SK-N-SH (cell line): ENCODE measurements at regions not wholly inside any gene's neighbourhood (a gene's known extent, or its start where the extent isn't known, plus 50 kb on each side); places are given as distances from the start of the nearest gene placed in this dataset.

Experiments used
- CTCF ChIA-PET: fragments of 300-600, 350-600 bp; formaldehyde crosslinking; extraction: SDS; loops from one replicate; lab custom pipeline; 2021; lab: Yijun Ruan, JAX
- POLR2A ChIA-PET: fragments of 350-600 bp; sonication (Branson Sonifier 250); formaldehyde crosslinking; extraction: SDS; loops from one replicate; lab custom pipeline; 2020; ENCODE audit warnings: antibody characterized with exemption, inconsistent platforms; lab: Yijun Ruan, JAX
- DNase-seq: peaks from one replicate; pipeline ENCODE4 v3.0.0; 2012
- H2AFZ ChIP-seq: fragments of 200-600 bp; sonication (generic); 2 replicates; pipeline ENCODE4 v1.8.1; 2016; ENCODE audit warnings: antibody characterized with exemption, mild to moderate bottlenecking, low read depth
- H3F3A ChIP-seq: fragments of 200-600 bp; sonication (generic); replicated peaks from 2 replicates; pipeline ENCODE3; 2016; ENCODE audit warnings: antibody characterized with exemption, mild to moderate bottlenecking; ENCODE audit not compliant: insufficient read depth
- H3K27ac ChIP-seq, 2 experiments: fragments of 200-500 bp in 1 of 2; fragments of 200-600 bp in 1 of 2; sonication (Bioruptor generic) in 1 of 2; sonication (generic), shearing (Covaris generic) in 1 of 2; 2 replicates each; pipeline versions ENCODE4 v1.5.1 to v1.6.1; 2014 to 2016; ENCODE audit warnings: low read depth in 2 of 2, inconsistent platforms in 1 of 2, low read length in 1 of 2, mild to moderate bottlenecking in 1 of 2, mixed read lengths in 1 of 2
- H3K27me3 ChIP-seq: fragments of 200-600 bp; sonication (generic), shearing (Covaris generic); 2 replicates; pipeline ENCODE4 v1.6.1; 2016; ENCODE audit warnings: mixed run types; ENCODE audit not compliant: insufficient read depth
- H3K36me3 ChIP-seq, 2 experiments: fragments of 200-500 bp in 1 of 2; fragments of 200-600 bp in 1 of 2; sonication (Bioruptor generic) in 1 of 2; sonication (generic) in 1 of 2; replicated peaks in 1 of 2; 2 replicates each; pipeline versions ENCODE3 to v1.5.1; 2014 to 2016; ENCODE audit warnings: low read length in 1 of 2, mild to moderate bottlenecking in 1 of 2; ENCODE audit not compliant: insufficient read depth in 2 of 2, control insufficient read depth in 1 of 2
- H3K4me1 ChIP-seq, 2 experiments: fragments of 200-500 bp in 1 of 2; fragments of 200-600 bp in 1 of 2; sonication (Bioruptor generic) in 1 of 2; sonication (generic), shearing (Covaris generic) in 1 of 2; 2 replicates each; pipeline versions ENCODE4 v1.5.1 to v1.6.1; 2014 to 2016; ENCODE audit warnings: low read depth in 1 of 2, low read length in 1 of 2, mixed run types in 1 of 2; ENCODE audit not compliant: insufficient read depth in 2 of 2, control insufficient read depth in 1 of 2
- H3K4me2 ChIP-seq: fragments of 200-600 bp; sonication (generic), shearing (Covaris generic); 2 replicates; pipeline ENCODE4 v1.6.1; 2017; ENCODE audit warnings: mixed run types
- H3K4me3 ChIP-seq, 2 experiments: fragments of 200-500 bp in 1 of 2; fragments of 200-600 bp in 1 of 2; sonication (Bioruptor generic) in 1 of 2; sonication (generic), shearing (Covaris generic) in 1 of 2; 2 replicates each; pipeline versions ENCODE4 v1.5.1 to v1.8.1; 2014 to 2016; ENCODE audit warnings: low read depth in 2 of 2, inconsistent platforms in 1 of 2, low read length in 1 of 2, mild to moderate bottlenecking in 1 of 2, mixed read lengths in 1 of 2, moderate library complexity in 1 of 2
- H3K79me2 ChIP-seq: fragments of 200-600 bp; sonication (generic); 2 replicates; pipeline ENCODE4 v1.8.1; 2017; ENCODE audit warnings: mild to moderate bottlenecking; ENCODE audit not compliant: insufficient read depth
- H3K9ac ChIP-seq: fragments of 200-600 bp; sonication (generic); 2 replicates; pipeline ENCODE4 v1.6.1; 2017; ENCODE audit warnings: mixed run types
- H3K9me2 ChIP-seq: fragments of 200-600 bp; sonication (generic); 2 replicates; pipeline ENCODE4 v1.6.1; 2017; ENCODE audit warnings: mixed run types
- H3K9me3 ChIP-seq: fragments of 200-600 bp; sonication (generic); 2 replicates; pipeline ENCODE4 v1.6.1; 2017; ENCODE audit warnings: mixed run types, mild to moderate bottlenecking, moderate library complexity
- H4K20me1 ChIP-seq: fragments of 200-600 bp; sonication (generic); 2 replicates; pipeline ENCODE4 v1.6.1; 2017; ENCODE audit warnings: mild to moderate bottlenecking, mixed run types; ENCODE audit not compliant: insufficient read depth
- CHD2 ChIP-seq: fragments of 150-350 bp; IDR thresholded peaks from 2 replicates; pipeline ENCODE4 v1.6.1; 2018; ENCODE audit warnings: low read length; ENCODE audit not compliant: partially characterized antibody
- CTCF ChIP-seq: fragments of 200-600 bp; sonication (generic); IDR thresholded peaks from 2 replicates; pipeline ENCODE4 v1.6.1; 2017; ENCODE audit warnings: antibody characterized with exemption, mild to moderate bottlenecking, moderate library complexity
- ELF1 ChIP-seq: IDR thresholded peaks from 2 replicates; pipeline ENCODE4 v1.4.0; 2012
- EZH2phosphoT487 ChIP-seq: fragments of 200-600 bp; sonication (generic); IDR thresholded peaks from 2 replicates; pipeline ENCODE4 v1.6.1; 2017; ENCODE audit warnings: low read depth, mixed run types, mild to moderate bottlenecking, antibody characterized with exemption, moderate library complexity, borderline replicate concordance
- FOXJ3 ChIP-seq: sonication (generic); formaldehyde crosslinking; IDR thresholded peaks from 2 replicates; pipeline ENCODE4 v1.5.1; 2020; ENCODE audit warnings: mild to moderate bottlenecking, missing genetic modification reagents
- FOXM1 ChIP-seq: IDR thresholded peaks from 2 replicates; pipeline ENCODE4 v1.4.0; 2012; ENCODE audit warnings: low read depth, mild to moderate bottlenecking
- IRF3 ChIP-seq: fragments of 150-350 bp; IDR thresholded peaks from 2 replicates; pipeline ENCODE4 v1.6.1; 2016; ENCODE audit warnings: mild to moderate bottlenecking, low read depth, low read length
- MEF2A ChIP-seq: IDR thresholded peaks from 2 replicates; pipeline ENCODE4 v1.4.0; 2012; ENCODE audit warnings: low read depth, borderline replicate concordance
- MXI1 ChIP-seq: IDR thresholded peaks from 2 replicates; pipeline ENCODE4 v1.6.1; 2012; ENCODE audit warnings: mild to moderate bottlenecking, low read depth, low read length, improper control_type of control experiment
- NRF1 ChIP-seq: IDR thresholded peaks from 2 replicates; pipeline ENCODE4 v1.6.1; 2012; ENCODE audit warnings: low read depth, mild to moderate bottlenecking, low read length
- PBX3 ChIP-seq: IDR thresholded peaks from 2 replicates; pipeline ENCODE4; 2012
- POLR2AphosphoS5 ChIP-seq: IDR thresholded peaks from 2 replicates; pipeline ENCODE4 v1.6.1; 2012; ENCODE audit warnings: low read depth, low read length
- RXRA ChIP-seq: IDR thresholded peaks from 2 replicates; pipeline ENCODE4 v1.4.0; 2012; ENCODE audit warnings: low read depth, mild to moderate bottlenecking, borderline replicate concordance
- SMC3 ChIP-seq: IDR thresholded peaks from 2 replicates; pipeline ENCODE4 v1.6.1; 2012; ENCODE audit warnings: low read depth, low read length, improper control_type of control experiment
- TAF1 ChIP-seq: IDR thresholded peaks from 2 replicates; pipeline ENCODE4 v1.6.1; 2012; ENCODE audit warnings: low read depth, mild to moderate bottlenecking, low read length, moderate library complexity, borderline replicate concordance
- TCF12 ChIP-seq: IDR thresholded peaks from 2 replicates; pipeline ENCODE4 v1.4.0; 2012
- USF2 ChIP-seq: fragments of 150-350 bp; IDR thresholded peaks from 2 replicates; pipeline ENCODE4 v1.6.1; 2017; ENCODE audit warnings: antibody characterized with exemption, low read length, low read depth, borderline replicate concordance
- YY1 ChIP-seq: IDR thresholded peaks from 2 replicates; pipeline ENCODE4 v1.4.0; 2012; ENCODE audit warnings: low read depth, mild to moderate bottlenecking
- ZBTB33 ChIP-seq: IDR thresholded peaks from 2 replicates; pipeline ENCODE4 v1.4.0; 2012; ENCODE audit warnings: low read depth, borderline replicate concordance
- WGBS: methylation state at CpG from one replicate; pipeline ENCODE4 v1.1.6; 2017; ENCODE audit warnings: low lambda C conversion rate; 5-methylcytosine and 5-hydroxymethylcytosine counted together

- H3K27ac ChIP-seq = no peak overlapping the region
- no peaks in the 10 kb centered on the region; a peak in 1 of 4 replicates for H3K4me1 ChIP-seq
- no peak overlapping the region for H2AFZ ChIP-seq
- H3K9ac ChIP-seq = no peak overlapping the region
- no peak for DNase-seq
- POLR2A ChIA-PET = no interaction called here
- H3K4me3 ChIP-seq = no peak overlapping the region
- TF ChIP-seq PBX3 (no peak), SMC3 (no peak), RXRA (no peak), MEF2A (no peak), TCF12 (no peak), CHD2 (no peak), EZH2phosphoT487 (no peak), USF2 (no peak), MXI1 (no peak), IRF3 (no peak), ELF1 (no peak), FOXJ3 (CRISPR knock-in tag) (no peak), TAF1 (no peak), POLR2AphosphoS5 (no peak), YY1 (no peak), FOXM1 (no peak), CTCF (no peak), ZBTB33 (no peak), NRF1 (no peak)
- no peaks in the 10 kb centered on the region for H4K20me1 ChIP-seq
- H3K4me2 ChIP-seq = no peak overlapping the region
- no peaks in the 10 kb centered on the region for H3K9me2 ChIP-seq
- CTCF ChIA-PET = no interaction called here
- H3K9me3 ChIP-seq = no peaks in the 10 kb centered on the region
- no peaks in the 10 kb centered on the region for H3K36me3 ChIP-seq
- no peaks in the 10 kb centered on the region for H3F3A ChIP-seq
- H3K79me2 ChIP-seq = no peaks in the 10 kb centered on the region
- H3K27me3 ChIP-seq = no peaks in the 10 kb centered on the region
- 61% methylated on average over 2 of the region's 2 CpGs for WGBS
Observed at GRCh38 chr4:56748271-56748670, 67.2 kb upstream of the HOPX start.
